ENCODE measurements at regions not wholly inside any gene's neighbourhood (a gene's known extent, or its start where the extent isn't known, plus 50 kb on each side); places are given as distances from the start of the nearest gene placed in this dataset.
"Not testable (repeated sequence)": the region's sequence is repeated elsewhere in the genome, so short reads cannot be mapped to it uniquely, and the experiment has no call there.

DNA sequence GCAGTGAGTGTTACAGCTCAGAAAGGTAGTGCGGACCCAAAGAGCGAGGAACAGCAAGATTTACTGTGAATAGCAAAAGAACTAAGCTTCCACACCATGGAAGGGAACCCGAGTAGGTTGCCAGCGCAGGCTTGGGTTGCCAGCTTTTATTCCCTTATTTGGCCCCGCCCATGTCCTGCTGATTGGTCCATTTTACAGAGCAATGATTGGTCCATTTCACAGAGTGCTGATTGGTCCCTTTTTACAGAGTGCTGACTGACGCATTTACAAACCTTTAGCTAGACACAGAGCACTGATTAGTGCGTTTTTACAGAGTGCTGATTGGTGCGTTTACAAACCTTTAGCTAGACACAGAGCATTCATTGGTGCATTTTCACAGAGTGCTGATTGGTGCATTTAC, 1030.7 kb downstream of the EPHA7 start:
- H3K4me1 Mint-ChIP-seq, H3K27me3 Mint-ChIP-seq, H3K36me3 Mint-ChIP-seq, ATAC-seq, H3K9me3 Mint-ChIP-seq, H3K27ac Mint-ChIP-seq, H3K4me3 Mint-ChIP-seq: not testable (repeated sequence)

DNA sequence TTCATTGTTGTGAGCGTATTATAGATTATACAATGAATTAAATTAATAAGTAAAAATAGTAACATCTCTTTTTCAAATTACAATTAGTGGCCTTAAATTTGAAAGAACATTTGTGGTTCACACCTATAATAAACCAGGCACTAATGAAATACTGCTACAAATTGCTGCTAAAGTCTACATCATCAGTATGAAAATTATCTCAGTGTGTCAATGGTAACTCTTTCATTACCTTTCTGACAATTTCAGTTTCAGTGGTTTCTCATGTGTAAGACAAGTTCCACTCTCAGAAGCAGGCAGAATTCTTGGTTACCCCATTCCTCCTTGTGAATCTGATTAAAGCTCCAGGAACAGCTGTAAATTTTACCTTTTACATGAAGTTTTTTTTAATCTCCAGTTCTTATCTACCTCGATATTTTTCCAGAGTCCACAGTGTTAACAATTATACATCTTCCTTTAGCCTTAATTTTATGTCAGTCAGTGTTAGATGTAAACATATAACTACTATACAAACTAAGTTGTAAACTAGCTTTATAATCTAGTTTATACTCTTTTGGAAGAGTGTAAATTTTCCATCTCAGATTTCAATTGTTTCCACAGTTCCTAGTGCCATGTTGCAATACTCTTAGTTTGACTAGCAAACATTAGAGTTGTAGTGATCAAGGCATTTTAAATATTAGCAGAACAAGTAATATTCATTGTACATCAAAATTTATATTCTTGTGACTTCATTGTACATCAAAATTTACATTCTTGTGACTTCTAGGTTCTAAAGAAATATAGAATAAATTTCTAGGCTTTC, 1038.4 kb downstream of the EPHA7 start:
- Mint-ChIP-seq H3K36me3 (no peaks in the 10 kb centered on the region), H3K4me3 (no peak overlapping the region), H3K27ac (no peak overlapping the region), H3K4me1 (no peaks in the 10 kb centered on the region), H3K9me3 (no peaks in the 10 kb centered on the region), H3K27me3 (no peaks in the 10 kb centered on the region)
- ATAC-seq: no peak

DNA sequence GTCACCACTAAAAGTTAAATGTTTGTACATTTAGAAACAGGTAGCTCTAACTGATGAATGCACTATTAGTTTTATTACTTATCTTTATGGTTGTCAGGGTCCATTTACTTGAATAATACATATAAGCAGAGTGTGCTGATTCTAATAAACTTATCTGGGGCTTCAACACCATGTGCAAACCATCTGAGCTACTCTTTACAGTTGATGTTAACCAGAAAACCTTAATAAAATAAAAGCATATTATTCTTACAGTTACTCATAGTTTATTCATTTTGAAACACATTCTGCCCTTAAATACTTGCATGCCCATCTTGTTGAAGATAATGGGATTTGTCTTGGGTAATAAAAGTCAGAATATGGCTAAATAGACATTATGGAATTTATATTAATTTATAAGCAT, 1042.2 kb downstream of the EPHA7 start:
- Mint-ChIP-seq H3K9me3 (no peaks in the 10 kb centered on the region), H3K4me3 (no peak overlapping the region), H3K27ac (no peak overlapping the region), H3K27me3 (no peaks in the 10 kb centered on the region), H3K4me1 (no peaks in the 10 kb centered on the region), H3K36me3 (no peaks in the 10 kb centered on the region)
- no peak for ATAC-seq

DNA sequence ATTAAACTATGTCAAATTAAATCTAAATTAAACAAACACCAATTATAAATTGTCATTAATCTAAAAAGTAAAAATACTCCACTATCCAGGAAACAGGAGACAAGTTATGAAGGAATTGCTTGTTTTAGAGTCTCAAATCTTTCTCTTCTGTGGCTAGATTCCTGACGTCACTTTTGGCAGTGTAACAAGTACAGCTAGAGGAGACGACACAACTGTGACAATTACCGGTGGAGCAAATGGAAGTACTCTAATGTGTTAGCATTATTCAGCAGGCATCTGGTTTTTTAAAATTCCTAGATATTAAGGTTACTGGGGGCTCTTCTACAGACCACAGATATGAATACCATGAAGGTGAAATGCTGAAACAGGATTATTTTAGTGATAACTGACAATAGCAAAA, 1042.7 kb downstream of the EPHA7 start:
- Mint-ChIP-seq H3K4me3 (no peak overlapping the region), H3K4me1 (no peaks in the 10 kb centered on the region), H3K27ac (no peak overlapping the region), H3K27me3 (no peaks in the 10 kb centered on the region), H3K36me3 (no peaks in the 10 kb centered on the region), H3K9me3 (no peaks in the 10 kb centered on the region)
- no peak for ATAC-seq

DNA sequence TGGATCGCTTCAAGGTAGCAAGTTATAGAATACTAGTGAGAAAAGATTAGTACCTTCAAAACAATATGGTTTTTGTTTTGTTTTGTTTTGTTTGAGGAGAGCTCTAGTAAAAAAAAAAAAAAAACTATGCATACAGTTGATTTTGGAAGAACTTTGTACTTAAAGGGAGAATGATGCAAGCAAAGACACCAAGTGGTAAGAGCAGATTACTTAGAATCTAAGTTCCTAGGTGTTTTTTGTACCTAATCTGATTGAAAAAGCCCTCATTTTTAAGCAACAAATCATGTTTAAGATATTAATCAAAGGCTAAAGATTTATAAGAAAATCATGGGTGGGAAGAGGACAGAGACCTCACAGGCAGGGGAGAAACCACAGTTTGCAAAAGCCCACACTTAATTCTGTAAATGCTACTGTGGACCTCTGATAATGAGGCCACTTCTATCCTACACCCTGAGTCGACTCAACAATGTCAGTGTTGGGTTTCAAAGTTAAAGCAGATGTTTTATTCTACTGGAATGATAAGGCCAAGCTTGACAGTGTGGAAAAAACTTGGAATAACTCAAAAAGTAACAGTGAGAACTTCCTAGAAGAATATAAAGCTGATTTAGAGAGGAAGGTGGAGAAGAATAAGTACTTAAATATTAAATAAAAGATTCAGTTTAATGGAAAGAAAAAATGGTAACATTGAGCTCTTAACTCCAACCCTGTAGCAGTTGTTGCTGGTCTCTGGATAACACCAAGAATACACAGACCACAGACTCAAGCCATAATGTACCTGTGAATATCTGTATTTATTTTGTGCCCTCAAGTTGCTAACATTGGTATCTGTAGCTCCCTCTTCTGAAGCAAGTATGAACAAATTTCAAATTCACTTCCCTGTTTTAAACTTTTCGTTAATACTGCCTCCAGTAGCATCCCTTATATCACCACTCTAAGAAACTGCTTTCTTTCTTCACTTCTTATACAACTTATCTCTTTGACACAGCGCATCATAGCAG, 1047.8 kb downstream of the EPHA7 start:
- H3K27ac Mint-ChIP-seq: no peak overlapping the region
- no peak for ATAC-seq

DNA sequence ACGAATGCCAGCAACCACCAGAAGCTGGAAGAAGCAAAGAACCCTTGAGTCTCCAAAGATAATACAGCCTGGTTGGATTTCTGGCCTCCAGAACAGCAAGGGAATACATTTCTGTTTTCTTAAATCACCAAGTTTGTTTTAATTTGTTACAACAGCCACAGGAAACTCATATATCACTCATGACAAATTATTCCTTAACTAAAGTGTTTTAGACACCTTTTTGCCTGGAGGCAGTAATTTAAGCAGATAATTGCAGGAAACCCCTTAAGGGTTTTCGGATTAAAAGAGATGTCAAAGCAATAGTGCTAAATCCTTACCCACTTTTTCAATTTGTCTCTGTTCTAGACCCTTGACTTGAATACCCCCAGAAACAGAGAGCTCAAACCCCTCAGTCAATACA, 1050.0 kb downstream of the EPHA7 start:
- no peak for ATAC-seq
- no peaks in the 10 kb centered on the region for H3K36me3 Mint-ChIP-seq
- H3K9me3 Mint-ChIP-seq: peaks cover 2% of the 10 kb centered on the region
- no peaks in the 10 kb centered on the region for H3K4me1 Mint-ChIP-seq
- no peaks in the 10 kb centered on the region for H3K27me3 Mint-ChIP-seq
- H3K4me3 Mint-ChIP-seq: no peak overlapping the region
- no peak overlapping the region for H3K27ac Mint-ChIP-seq

More for the DNA sequence above, 1047.8 kb downstream of the EPHA7 start:
- Mint-ChIP-seq H3K36me3 (no peaks in the 10 kb centered on the region), H3K9me3 (no peaks in the 10 kb centered on the region), H3K4me3 (no peak overlapping the region), H3K27me3 (no peaks in the 10 kb centered on the region), H3K4me1 (no peaks in the 10 kb centered on the region)

DNA sequence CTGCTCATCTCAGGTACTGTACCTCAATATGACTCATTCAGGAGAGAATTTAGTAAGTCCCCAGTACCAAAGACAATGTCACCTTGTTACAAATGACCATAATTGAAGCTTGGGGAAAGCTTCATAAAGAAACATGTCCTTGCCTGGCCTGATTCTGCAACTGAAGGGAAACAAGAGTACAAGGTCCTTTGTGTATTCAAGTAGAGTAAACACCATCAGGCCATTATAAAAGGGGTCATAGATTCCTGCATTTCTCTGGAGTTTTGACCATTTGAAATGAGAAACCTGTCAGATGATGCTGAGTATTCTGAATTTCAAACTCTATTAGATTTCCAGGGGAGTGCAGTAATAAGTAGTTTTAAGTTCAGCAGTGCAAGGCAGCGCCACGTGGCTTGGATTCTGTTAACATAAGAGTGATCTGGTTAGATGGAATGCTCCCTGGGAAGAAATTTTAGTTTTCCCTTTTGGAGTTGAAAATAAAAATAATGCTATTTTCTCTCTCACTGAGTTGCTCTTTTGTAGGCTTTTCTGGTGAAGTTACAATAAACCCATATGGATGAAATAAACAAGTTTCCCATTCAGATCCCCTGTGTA, 1054.3 kb downstream of the EPHA7 start:
- peaks cover 2% of the 10 kb centered on the region for H3K9me3 Mint-ChIP-seq
- H3K4me3 Mint-ChIP-seq: no peak overlapping the region

DNA sequence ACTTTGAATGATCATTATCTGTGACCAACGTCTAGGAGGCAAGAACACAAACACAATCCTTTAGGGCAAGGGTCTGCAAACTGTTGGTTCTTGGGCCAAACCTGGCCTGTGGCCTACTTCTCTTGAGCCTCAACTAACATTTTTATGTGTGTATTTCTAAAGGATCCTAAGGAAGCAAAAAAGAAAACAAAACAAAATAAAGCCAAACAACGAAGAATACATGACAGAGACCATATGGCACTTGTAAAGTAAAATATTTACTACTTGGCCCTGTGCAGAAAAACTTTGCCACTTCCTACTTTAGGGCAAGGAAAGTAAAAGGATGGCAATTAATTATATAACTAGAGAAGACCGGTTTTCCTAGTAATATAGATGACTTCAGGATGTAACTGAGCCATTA, 1056.2 kb downstream of the EPHA7 start:
- Mint-ChIP-seq H3K27me3 (no peaks in the 10 kb centered on the region), H3K4me1 (no peaks in the 10 kb centered on the region), H3K36me3 (no peaks in the 10 kb centered on the region), H3K27ac (no peak overlapping the region), H3K4me3 (no peak overlapping the region), H3K9me3 (peaks cover 2% of the 10 kb centered on the region)
- ATAC-seq: no peak

More for the DNA sequence above, 1054.3 kb downstream of the EPHA7 start:
- Mint-ChIP-seq H3K27me3 (no peaks in the 10 kb centered on the region), H3K4me1 (no peaks in the 10 kb centered on the region), H3K27ac (no peak overlapping the region), H3K36me3 (no peaks in the 10 kb centered on the region)
- no peak for ATAC-seq

DNA sequence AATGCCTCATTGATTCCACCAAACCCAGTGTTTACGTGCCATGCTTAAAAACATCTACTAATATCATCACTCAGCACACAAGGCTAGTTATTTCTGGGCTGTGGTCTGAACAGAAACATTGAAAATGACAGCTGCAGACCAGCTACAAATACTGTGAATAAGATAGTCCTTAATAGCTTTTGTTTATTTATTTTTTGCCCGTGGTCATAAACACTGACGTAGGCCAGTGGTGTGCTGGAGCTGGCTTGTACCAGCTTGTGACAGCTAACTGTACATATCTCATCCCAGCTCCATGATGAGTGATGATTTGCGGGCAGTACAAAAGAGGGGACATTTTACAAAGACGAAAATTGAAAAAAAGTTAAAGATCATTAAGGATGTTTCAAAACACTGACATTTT, 1057.0 kb downstream of the EPHA7 start:
- Mint-ChIP-seq H3K27ac (no peak overlapping the region), H3K27me3 (no peaks in the 10 kb centered on the region), H3K4me1 (no peaks in the 10 kb centered on the region), H3K4me3 (no peak overlapping the region), H3K9me3 (peaks cover 2% of the 10 kb centered on the region), H3K36me3 (no peaks in the 10 kb centered on the region)
- no peak for ATAC-seq

DNA sequence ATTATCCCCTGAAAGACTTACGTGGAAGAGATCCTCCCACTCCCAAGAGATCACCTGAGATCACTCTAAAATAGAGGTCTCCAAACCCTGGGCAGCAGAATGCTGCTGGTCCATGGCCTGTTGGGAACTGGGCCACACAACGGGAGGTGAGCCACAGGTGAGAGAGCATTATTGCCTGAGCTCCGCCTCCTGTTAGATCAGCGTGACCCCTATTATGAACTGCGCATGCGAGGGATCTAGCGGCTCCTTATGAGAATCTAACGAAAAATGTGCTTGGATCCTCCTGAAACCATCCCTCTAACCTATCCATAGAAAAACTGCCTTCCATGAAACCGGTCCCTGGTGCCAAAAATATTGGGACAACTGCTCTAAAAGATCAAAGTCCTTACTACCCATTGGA, 1057.4 kb downstream of the EPHA7 start:
- Mint-ChIP-seq H3K27ac (no peak overlapping the region), H3K4me3 (no peak overlapping the region), H3K36me3 (no peaks in the 10 kb centered on the region), H3K27me3 (no peaks in the 10 kb centered on the region), H3K9me3 (peaks cover 2% of the 10 kb centered on the region), H3K4me1 (no peaks in the 10 kb centered on the region)
- no peak for ATAC-seq

DNA sequence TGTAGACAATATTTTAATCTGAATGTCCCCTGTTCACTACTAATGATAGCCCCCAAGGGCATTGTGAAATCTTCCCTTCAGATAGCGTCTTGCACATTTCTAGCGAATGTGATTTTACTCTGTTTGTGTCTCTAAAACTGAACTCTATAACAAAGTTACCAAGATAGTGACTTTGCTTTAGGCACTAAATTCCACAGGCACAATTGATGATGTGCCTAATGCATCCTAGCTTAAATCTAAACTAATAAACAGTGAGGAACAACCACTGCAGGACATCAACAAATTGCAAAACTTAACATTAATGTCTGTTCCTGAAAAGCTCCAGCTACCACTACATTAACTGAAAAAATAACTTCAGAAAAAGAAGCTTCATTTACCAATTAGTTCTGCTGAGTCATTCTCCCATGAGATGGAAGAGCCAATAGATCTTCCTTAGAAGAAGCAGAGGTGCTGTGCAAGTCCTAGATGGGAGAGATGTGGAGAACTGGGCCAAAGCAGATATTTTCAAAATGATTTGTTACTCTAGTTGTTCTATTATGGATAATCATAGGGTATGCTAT, 1065.0 kb downstream of the EPHA7 start:
- no peaks in the 10 kb centered on the region for H3K4me1 Mint-ChIP-seq
- no peak overlapping the region for H3K27ac Mint-ChIP-seq
- no peaks in the 10 kb centered on the region for H3K27me3 Mint-ChIP-seq
- no peak overlapping the region for H3K4me3 Mint-ChIP-seq
- ATAC-seq: no peak
- no peaks in the 10 kb centered on the region for H3K36me3 Mint-ChIP-seq
- H3K9me3 Mint-ChIP-seq: no peaks in the 10 kb centered on the region

DNA sequence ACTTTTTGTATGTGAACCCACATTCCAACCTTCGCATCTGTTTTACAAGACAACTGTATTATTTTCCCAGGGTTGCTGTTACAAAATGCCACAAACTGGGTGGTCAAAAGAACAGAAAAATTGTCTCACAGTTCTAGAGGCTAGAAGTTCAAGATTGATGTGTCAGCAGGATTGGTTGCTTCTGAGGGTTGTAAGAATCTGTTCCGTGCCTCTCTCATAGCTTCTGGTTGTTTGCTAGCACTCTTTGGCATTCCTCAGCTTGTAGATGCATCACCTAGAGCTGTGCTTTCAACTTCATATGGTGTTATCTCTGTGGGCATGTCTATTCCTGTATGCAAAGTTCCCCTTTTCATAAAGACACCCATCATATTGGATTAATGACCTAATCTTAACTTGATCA, 1067.2 kb downstream of the EPHA7 start:
- Mint-ChIP-seq H3K4me1 (no peaks in the 10 kb centered on the region), H3K4me3 (no peak overlapping the region), H3K9me3 (no peaks in the 10 kb centered on the region), H3K36me3 (no peaks in the 10 kb centered on the region), H3K27me3 (no peaks in the 10 kb centered on the region), H3K27ac (no peak overlapping the region)
- no peak for ATAC-seq

DNA sequence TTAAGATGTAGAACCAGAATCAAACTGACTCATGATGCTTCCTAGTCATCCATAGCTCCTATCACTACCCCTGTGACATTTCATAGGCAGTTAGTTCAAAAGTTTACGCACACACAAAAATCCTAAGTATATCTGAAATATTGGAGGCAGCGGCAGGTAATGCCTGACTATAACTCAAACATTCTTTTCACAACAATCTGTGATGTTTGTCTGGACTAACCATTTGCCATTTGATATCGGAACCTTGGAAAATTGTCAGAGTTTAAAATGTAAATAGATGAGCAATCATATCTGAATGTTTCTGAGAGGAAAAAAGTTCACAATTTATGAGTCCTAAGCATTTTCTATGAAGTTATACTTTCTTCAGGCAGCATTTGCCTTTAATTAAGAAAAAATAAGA, 1078.2 kb downstream of the EPHA7 start:
- Mint-ChIP-seq H3K9me3 (no peaks in the 10 kb centered on the region), H3K36me3 (no peaks in the 10 kb centered on the region), H3K4me1 (no peaks in the 10 kb centered on the region), H3K27ac (no peak overlapping the region), H3K4me3 (no peak overlapping the region), H3K27me3 (no peaks in the 10 kb centered on the region)
- ATAC-seq: no peak

DNA sequence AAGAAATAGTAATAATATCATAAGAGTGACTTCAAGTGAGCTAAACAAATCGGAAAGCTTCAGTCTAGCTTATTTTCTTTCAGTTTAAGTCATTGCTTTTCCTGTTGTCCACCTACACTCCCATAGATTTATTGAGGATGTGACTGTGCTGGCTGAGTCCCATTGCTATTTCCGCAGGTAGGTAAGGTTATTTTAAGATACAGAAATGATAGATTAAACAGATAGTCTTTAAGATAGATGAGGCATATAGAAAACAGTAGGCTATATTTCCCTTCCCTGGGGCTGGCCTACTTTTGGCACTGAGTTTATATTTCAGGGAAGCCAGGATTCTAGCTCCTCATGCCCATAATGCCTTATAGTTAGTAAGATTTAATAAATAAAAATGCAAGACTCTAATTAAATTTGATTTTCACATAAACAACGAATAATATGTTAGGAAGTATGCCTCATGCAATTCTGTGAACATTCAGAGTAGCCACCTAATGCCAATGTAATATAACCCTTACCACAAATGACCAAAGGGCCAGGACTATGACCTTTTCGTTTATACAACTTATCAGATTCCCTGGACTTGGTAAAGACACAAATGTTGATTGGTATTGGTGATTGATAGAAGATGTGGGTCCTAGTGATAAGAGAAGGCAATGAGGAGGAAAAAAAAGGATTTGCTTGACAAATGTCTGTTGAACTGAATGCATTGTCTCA, 1079.3 kb downstream of the EPHA7 start:
- Mint-ChIP-seq H3K36me3 (no peaks in the 10 kb centered on the region), H3K4me1 (no peaks in the 10 kb centered on the region), H3K9me3 (no peaks in the 10 kb centered on the region), H3K27me3 (no peaks in the 10 kb centered on the region), H3K4me3 (no peak overlapping the region), H3K27ac (no peak overlapping the region)
- ATAC-seq: no peak

DNA sequence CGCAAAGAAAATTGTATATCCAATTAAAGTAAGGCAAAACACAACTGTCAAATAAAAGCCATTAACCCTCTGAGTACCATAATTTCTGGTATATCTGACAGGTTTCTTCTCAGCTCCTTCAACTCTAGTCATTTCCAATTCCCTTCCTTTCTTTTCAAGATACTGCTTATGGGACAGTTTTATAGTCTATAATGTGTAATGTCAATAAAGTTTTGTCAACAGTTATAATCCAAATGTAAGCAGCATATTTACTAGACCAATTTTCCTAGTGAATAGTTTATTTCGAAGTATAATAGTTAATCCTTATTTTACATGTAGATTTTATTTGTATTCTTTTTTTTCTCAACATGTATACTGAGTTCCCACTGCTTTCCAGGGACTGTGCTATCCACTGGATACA, 1081.8 kb downstream of the EPHA7 start:
- H3K27me3 Mint-ChIP-seq: no peaks in the 10 kb centered on the region
- no peak overlapping the region for H3K27ac Mint-ChIP-seq
- no peak for ATAC-seq
- no peak overlapping the region for H3K4me3 Mint-ChIP-seq
- no peaks in the 10 kb centered on the region for H3K9me3 Mint-ChIP-seq
- no peaks in the 10 kb centered on the region for H3K4me1 Mint-ChIP-seq
- H3K36me3 Mint-ChIP-seq: no peaks in the 10 kb centered on the region
